ENCODE measurements at regions not wholly inside any gene's neighbourhood (a gene's known extent, or its start where the extent isn't known, plus 50 kb on each side); places are given as distances from the start of the nearest gene placed in this dataset.

DNA sequence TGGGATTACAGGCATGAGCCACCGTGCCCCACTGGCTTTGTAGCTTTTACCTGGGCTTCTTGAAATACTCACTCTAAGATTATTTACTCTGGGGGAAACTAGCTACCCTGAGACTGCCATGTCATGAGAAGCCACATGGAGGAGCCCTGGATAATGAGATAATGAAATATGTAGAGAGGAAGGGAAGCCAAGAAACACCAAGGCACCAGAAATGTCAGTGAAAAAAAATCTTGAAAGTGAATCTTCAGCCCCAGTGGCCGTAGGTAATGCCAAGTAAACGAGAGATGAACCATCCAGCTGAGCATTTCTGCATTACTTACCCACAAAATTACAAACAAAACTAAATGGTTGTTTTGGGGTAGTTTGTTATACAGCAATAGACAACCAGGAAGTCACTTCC lies 125.6 kb downstream of the APIP start:
- no peaks in the 10 kb centered on the region for H3K9me2 ChIP-seq
- no peak overlapping the region for H3K27ac ChIP-seq (ENCODE audit: low read depth in 2 of 2, low read length in 1 of 2)
- ChIA-PET POLR2A (no interaction called here), CTCF (interaction anchor here (0.7 to 1.5 kb wide), 2 partner anchors 8 to 9 kb away, joined by 3 to 4 read pairs; no protein-coding TSS in a partner anchor)
- no peaks in the 10 kb centered on the region for H3F3A ChIP-seq (replicated peaks; ENCODE audit: insufficient read depth)
- H3K4me2 ChIP-seq, result no peak overlapping the region
- H2AFZ ChIP-seq (ENCODE audit: low read depth), result no peak overlapping the region
- H3K4me3 ChIP-seq (ENCODE audit: low read depth in 2 of 2, low read length in 1 of 2), result no peak overlapping the region
- no peaks in the 10 kb centered on the region for H3K36me3 ChIP-seq (replicated peaks in 1 of 2; ENCODE audit: control insufficient read depth in 1 of 2, insufficient read depth in 2 of 2, low read length in 1 of 2)
- WGBS (ENCODE audit: low lambda C conversion rate), result 42% methylated on average over 3 of the region's 3 CpGs
- DNase-seq, result no peak
- no peaks in the 10 kb centered on the region; the same call in 1 of the 2 replicates for H3K27me3 ChIP-seq (ENCODE audit: insufficient read depth)
- no peaks in the 10 kb centered on the region for H3K9me3 ChIP-seq
- TF ChIP-seq RXRA (IDR thresholded peaks at IDR 0.05; ENCODE audit: borderline replicate concordance, low read depth), result no peak
- H4K20me1 ChIP-seq (ENCODE audit: insufficient read depth), result no peaks in the 10 kb centered on the region
- no peak overlapping the region for H3K9ac ChIP-seq
- no peaks in the 10 kb centered on the region for H3K4me1 ChIP-seq (ENCODE audit: control insufficient read depth in 1 of 2, insufficient read depth in 2 of 2, low read depth in 1 of 2, low read length in 1 of 2)
- H3K79me2 ChIP-seq (ENCODE audit: insufficient read depth), result no peaks in the 10 kb centered on the region

- Histone ChIP-seq H3K4me1 (ENCODE audit: control insufficient read depth in 1 of 2, insufficient read depth in 2 of 2, low read depth in 1 of 2, low read length in 1 of 2) (no peaks in the 10 kb centered on the region), H3K4me2 (no peak overlapping the region), H3K36me3 (replicated peaks in 1 of 2; ENCODE audit: control insufficient read depth in 1 of 2, insufficient read depth in 2 of 2, low read length in 1 of 2) (no peaks in the 10 kb centered on the region), H3K9me2 (no peaks in the 10 kb centered on the region), H3K9me3 (no peaks in the 10 kb centered on the region), H3K27ac (ENCODE audit: low read depth in 2 of 2, low read length in 1 of 2) (no peak overlapping the region), H3K79me2 (ENCODE audit: insufficient read depth) (no peaks in the 10 kb centered on the region), H4K20me1 (ENCODE audit: insufficient read depth) (no peaks in the 10 kb centered on the region), H3K9ac (no peak overlapping the region), H3F3A (replicated peaks; ENCODE audit: insufficient read depth) (no peaks in the 10 kb centered on the region), H3K27me3 (ENCODE audit: insufficient read depth) (no peaks in the 10 kb centered on the region; the same call in 1 of the 2 replicates), H2AFZ (ENCODE audit: low read depth) (no peak overlapping the region), H3K4me3 (ENCODE audit: low read depth in 2 of 2, low read length in 1 of 2) (no peak overlapping the region)
- DNase-seq, result no peak
- TF ChIP-seq TEAD4 (IDR thresholded peaks at IDR 0.05; ENCODE audit: borderline replicate concordance, insufficient read depth), result no peak
- no peak for TF ChIP-seq IRF3 (IDR thresholded peaks at IDR 0.05; ENCODE audit: low read depth, low read length)
- no peak for TF ChIP-seq MEF2A (IDR thresholded peaks at IDR 0.05; ENCODE audit: borderline replicate concordance, low read depth)
- no peak for TF ChIP-seq YY1 (IDR thresholded peaks at IDR 0.05; ENCODE audit: low read depth)
- no peak for TF ChIP-seq RXRA (IDR thresholded peaks at IDR 0.05; ENCODE audit: borderline replicate concordance, low read depth)
- TF ChIP-seq, protein P1, sequence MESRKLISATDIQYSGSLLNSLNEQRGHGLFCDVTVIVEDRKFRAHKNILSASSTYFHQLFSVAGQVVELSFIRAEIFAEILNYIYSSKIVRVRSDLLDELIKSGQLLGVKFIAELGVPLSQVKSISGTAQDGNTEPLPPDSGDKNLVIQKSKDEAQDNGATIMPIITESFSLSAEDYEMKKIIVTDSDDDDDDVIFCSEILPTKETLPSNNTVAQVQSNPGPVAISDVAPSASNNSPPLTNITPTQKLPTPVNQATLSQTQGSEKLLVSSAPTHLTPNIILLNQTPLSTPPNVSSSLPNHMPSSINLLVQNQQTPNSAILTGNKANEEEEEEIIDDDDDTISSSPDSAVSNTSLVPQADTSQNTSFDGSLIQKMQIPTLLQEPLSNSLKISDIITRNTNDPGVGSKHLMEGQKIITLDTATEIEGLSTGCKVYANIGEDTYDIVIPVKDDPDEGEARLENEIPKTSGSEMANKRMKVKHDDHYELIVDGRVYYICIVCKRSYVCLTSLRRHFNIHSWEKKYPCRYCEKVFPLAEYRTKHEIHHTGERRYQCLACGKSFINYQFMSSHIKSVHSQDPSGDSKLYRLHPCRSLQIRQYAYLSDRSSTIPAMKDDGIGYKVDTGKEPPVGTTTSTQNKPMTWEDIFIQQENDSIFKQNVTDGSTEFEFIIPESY (IDR thresholded peaks at IDR 0.05; ENCODE audit: borderline replicate concordance, low read depth), result no peak
- TF ChIP-seq TCF12 (IDR thresholded peaks at IDR 0.05), result no peak
- TF ChIP-seq PBX3 (IDR thresholded peaks at IDR 0.05), result no peak
- TF ChIP-seq NFIC (IDR thresholded peaks at IDR 0.05; ENCODE audit: borderline replicate concordance), result no peak
- TF ChIP-seq JUND (IDR thresholded peaks at IDR 0.05), result no peak
- WGBS (ENCODE audit: low lambda C conversion rate), result 38% methylated on average over 4 of the region's 4 CpGs
- ChIA-PET POLR2A (no interaction called here), CTCF (interaction anchor here (1.5 kb wide), 1 partner anchor 10 kb away, joined by 4 read pairs; no protein-coding TSS in a partner anchor)
Measured at GRCh38 chr11:34789196-34789834, 126.9 kb downstream of the APIP start.
